ENCODE measurements at regions not wholly inside any gene's neighbourhood (a gene's known extent, or its start where the extent isn't known, plus 50 kb on each side); places are given as distances from the start of the nearest gene placed in this dataset.

- DNase-seq = no peak
Observed at GRCh38 chr16:85329059-85329812, 217.0 kb upstream of the CIBAR2 start.

GRCh38 chr16:85330006-85330693, 217.9 kb upstream of the CIBAR2 start:
- DNase-seq = no peak

GRCh38 chr16:85330694-85331188, 218.5 kb upstream of the CIBAR2 start:
- DNase-seq = no peak

GRCh38 chr16:85331688-85332087, 219.4 kb upstream of the CIBAR2 start:
- DNase-seq = no peak

DNA sequence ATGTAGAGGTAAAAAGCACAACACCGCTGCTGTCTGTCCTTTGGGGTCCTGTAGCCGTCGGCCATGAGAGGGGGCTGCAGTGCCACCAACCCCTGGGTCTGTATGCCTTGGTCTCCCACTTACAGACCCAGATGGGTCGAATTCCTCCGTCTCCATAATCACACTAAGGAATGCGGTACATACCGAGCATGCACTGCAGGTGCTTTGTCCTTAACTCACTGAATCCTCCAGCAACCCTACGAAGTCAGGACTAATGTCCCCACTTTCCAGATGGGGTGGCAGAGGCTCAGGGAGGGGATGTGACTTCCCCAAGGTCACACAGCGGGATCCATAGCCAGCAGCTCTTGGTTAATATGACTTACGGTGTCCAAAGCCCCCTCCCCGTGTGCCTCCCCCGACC, 219.9 kb upstream of the CIBAR2 start:
- DNase-seq = no peak

- no peak for DNase-seq
Observed at GRCh38 chr16:85333337-85333736, 221.1 kb upstream of the CIBAR2 start.

GRCh38 chr16:85333744-85334640, 221.7 kb upstream of the CIBAR2 start:
- no peak for DNase-seq

DNA sequence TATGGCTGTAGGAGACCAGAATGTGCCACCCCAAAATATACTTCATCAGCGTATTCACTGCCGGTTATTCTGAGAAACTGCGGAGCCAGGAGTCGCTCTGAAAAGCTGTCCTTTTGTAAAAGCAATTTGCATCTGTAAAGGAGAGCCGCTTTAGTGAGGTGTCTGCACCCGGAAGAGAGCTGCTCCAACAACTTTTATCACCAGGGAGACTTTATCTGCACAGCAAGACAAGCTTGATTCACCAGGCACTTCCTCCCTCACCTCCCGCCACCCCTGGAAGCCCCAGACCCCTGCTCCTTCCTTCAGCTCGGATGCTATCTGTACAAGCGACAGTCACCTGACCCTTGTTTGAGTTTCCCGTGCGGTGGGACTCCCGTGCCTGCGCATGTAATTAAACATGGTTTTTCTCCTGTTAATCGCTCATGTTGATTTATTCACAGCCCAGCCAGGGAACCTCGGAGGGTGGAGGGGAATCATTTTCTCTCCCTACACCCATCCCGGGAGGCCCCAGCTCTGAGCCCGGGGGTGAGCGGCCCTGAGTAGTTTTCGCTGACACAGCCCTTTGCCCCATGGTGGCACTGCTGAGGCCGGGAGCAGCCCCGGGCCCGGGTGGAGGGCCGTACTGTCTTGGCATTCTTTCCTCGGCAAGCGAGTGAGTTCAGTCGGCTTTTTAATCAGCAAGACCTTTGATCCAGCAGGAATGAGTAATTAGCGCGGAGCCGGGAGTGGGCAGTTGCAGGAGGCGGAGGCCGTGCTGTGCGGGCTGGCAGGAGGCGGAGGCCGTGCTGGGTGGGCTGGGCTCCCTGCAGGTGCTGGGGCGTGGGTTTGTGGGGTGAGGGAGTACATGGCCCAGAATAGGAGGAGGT, 222.7 kb upstream of the CIBAR2 start:
- peak in 1 of 2 donors; percentile 10 for DNase-seq

GRCh38 chr16:85335584-85336491, 223.6 kb upstream of the CIBAR2 start:
- DNase-seq = no peak

GRCh38 chr16:85337910-85338637, 225.8 kb upstream of the CIBAR2 start:
- no peak for DNase-seq

DNA sequence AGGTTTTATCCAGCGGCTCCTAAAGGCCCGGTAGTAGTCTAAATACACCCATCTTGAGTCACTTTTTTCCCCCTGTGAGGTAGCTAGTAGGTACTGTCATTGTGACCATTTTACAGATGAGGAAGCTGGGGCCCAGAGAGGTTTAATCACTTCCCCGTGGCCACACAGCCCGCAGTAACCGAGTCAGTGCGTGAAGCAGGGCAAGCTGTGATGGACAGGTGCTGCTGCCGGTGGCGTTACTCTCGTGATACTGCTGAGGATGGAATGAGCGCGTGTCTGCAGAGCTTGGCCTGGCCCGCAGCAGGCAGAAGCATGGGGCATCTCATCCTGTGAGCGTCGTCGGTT, 226.3 kb upstream of the CIBAR2 start:
- no peak for DNase-seq

DNA sequence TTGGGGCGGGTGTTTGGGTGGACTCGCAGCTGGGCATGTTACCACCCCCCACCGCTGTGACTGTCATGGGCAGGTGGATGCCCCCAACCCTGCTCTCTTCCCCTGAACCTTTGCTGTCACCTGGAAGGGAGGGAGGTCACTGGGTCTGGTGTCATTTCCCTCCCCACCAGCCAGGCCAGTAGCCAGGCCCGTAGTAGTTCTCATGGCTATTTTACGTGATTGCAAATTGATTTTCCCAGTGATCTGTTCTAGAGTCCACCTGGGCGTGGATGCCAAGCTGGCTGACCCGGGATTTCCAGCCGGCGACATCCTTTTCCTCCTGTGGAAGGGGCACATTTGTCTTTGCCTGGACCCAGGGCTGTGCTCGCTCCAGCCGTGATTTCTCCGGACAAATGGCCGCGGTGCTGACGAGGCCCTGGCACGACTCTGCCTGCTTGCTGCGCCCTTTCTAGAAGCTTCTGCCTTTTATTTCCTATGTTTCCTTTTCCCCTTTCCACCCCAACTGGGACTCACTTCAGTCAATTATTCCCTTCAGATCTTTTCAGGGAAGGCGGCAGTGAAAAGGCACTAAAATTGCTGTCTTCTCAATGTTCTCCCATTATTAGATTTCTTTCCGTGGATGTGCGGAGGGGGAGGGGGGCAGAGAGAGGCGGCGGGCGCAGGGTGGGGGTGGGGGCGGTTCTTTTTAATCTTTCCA, 226.9 kb upstream of the CIBAR2 start:
- no peak for DNase-seq

GRCh38 chr16:85341972-85342695, 229.9 kb upstream of the CIBAR2 start:
- no peak for DNase-seq

- no peak for DNase-seq
Observed at GRCh38 chr16:85344502-85345128, 232.3 kb upstream of the CIBAR2 start.

- DNase-seq = no peak
Observed at GRCh38 chr16:85345129-85345639, 232.9 kb upstream of the CIBAR2 start.

DNA sequence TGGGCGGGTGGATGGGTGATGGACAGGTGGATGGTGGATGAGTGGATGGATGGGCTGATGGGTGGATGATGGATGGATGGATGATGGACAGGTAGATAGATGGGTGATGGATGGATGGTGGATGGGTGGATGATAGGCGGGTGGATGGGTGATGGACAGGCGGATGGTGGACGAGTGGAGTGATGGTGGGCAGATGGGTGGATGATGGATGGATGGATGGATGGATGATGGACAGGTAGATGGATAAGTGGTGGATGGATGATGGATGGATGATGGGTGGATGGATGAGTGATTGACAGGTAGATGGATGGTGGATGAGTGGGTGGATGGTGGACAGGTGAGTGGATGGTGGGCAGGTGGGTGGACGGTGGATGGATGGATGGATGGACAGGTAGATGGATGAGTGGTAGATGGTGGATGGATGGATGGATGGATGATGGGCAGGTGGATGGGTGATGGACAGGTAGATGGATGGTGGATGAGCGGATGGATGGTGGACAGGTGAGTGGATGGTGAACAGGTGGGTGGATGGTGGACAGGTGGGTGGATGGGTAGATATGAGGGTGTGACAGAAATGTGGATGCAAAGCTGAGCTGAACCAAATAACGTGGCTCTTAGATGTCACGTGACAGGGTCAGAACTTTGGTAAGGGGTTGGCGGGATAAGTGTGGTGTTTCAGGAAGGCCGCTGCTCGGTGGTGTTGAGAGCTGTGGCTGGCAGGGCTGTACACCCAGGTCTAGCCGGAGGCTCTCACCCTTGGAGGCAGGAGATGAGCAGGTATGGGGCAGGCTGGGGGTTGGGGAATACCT, 234.3 kb upstream of the CIBAR2 start:
- DNase-seq = no peak

DNA sequence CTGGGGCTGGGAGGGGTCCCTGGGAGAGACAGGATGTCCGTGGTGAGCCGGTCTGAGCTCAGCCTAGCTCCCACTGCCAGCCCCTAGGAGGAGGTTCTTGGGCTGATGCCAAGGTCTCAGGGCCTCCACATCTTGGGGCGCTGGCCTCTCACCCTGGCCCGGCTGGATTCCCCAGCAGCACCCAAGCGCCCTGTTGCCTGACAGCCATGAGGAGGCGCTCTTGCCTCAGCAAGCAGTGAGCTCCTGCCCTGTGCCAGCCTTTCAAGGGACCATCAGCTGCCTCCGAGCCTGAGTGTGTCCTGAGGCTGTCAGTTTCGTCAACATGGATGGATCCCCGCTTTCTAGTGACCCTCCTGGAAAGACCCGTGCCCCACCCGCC, 234.9 kb upstream of the CIBAR2 start:
- no peak for DNase-seq

Data from activated CD4-positive, alpha-beta T cell treated with anti-CD3 and anti-CD28 coated beads for 4 hours (primary cell).